ENCODE measurements at regions not wholly inside any gene's neighbourhood (a gene's known extent, or its start where the extent isn't known, plus 50 kb on each side); places are given as distances from the start of the nearest gene placed in this dataset.

DNA sequence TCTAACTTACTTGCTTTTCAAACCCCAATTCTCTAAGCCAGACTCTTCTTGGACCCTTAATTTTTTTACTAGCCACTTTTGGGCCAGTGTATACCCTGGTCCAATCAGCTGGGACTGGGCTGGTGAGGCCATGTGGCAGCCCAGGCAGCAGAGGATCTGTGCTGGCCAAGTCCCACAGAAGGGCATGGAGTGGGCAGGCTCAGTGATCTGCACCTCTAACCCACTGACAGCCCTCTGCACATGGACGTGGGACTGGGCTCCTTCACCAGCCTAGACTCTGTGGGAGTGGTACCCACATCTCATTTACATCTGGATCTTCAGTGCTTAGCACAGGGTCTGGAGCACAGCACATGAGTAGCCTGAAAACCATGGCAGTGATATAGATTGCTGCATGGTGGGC lies 56.1 kb upstream of the PRR23C start:
- TF ChIP-seq CREB1 (CRISPR knock-in tag; IDR thresholded peaks at IDR 0.05) (no peak), GTF2I (CRISPR knock-in tag; conservative IDR thresholded peaks at IDR 0.05) (no peak), TEAD4 (CRISPR knock-in tag; IDR thresholded peaks at IDR 0.05) (no peak), CREM (CRISPR knock-in tag; IDR thresholded peaks at IDR 0.05) (no peak), OVOL2 (CRISPR knock-in tag; IDR thresholded peaks at IDR 0.05; ENCODE audit: borderline replicate concordance) (no peak)
- TF ChIP-seq, protein P1, sequence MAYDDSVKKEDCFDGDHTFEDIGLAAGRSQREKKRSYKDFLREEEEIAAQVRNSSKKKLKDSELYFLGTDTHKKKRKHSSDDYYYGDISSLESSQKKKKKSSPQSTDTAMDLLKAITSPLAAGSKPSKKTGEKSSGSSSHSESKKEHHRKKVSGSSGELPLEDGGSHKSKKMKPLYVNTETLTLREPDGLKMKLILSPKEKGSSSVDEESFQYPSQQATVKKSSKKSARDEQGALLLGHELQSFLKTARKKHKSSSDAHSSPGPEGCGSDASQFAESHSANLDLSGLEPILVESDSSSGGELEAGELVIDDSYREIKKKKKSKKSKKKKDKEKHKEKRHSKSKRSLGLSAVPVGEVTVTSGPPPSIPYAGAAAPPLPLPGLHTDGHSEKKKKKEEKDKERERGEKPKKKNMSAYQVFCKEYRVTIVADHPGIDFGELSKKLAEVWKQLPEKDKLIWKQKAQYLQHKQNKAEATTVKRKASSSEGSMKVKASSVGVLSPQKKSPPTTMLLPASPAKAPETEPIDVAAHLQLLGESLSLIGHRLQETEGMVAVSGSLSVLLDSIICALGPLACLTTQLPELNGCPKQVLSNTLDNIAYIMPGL (CRISPR knock-in tag; IDR thresholded peaks at IDR 0.05) = no peak
- TF ChIP-seq, protein P2, sequence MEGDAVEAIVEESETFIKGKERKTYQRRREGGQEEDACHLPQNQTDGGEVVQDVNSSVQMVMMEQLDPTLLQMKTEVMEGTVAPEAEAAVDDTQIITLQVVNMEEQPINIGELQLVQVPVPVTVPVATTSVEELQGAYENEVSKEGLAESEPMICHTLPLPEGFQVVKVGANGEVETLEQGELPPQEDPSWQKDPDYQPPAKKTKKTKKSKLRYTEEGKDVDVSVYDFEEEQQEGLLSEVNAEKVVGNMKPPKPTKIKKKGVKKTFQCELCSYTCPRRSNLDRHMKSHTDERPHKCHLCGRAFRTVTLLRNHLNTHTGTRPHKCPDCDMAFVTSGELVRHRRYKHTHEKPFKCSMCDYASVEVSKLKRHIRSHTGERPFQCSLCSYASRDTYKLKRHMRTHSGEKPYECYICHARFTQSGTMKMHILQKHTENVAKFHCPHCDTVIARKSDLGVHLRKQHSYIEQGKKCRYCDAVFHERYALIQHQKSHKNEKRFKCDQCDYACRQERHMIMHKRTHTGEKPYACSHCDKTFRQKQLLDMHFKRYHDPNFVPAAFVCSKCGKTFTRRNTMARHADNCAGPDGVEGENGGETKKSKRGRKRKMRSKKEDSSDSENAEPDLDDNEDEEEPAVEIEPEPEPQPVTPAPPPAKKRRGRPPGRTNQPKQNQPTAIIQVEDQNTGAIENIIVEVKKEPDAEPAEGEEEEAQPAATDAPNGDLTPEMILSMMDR (IDR thresholded peaks at IDR 0.05) = no peak
- TF ChIP-seq, protein P3, sequence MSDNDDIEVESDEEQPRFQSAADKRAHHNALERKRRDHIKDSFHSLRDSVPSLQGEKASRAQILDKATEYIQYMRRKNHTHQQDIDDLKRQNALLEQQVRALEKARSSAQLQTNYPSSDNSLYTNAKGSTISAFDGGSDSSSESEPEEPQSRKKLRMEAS (CRISPR knock-in tag; IDR thresholded peaks at IDR 0.05) = no peak
- TF ChIP-seq, protein P4, sequence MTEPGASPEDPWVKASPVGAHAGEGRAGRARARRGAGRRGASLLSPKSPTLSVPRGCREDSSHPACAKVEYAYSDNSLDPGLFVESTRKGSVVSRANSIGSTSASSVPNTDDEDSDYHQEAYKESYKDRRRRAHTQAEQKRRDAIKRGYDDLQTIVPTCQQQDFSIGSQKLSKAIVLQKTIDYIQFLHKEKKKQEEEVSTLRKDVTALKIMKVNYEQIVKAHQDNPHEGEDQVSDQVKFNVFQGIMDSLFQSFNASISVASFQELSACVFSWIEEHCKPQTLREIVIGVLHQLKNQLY (CRISPR knock-in tag; IDR thresholded peaks at IDR 0.05) = no peak
- TF ChIP-seq, protein P5, sequence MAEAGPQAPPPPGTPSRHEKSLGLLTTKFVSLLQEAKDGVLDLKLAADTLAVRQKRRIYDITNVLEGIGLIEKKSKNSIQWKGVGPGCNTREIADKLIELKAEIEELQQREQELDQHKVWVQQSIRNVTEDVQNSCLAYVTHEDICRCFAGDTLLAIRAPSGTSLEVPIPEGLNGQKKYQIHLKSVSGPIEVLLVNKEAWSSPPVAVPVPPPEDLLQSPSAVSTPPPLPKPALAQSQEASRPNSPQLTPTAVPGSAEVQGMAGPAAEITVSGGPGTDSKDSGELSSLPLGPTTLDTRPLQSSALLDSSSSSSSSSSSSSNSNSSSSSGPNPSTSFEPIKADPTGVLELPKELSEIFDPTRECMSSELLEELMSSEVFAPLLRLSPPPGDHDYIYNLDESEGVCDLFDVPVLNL (CRISPR knock-in tag; IDR thresholded peaks at IDR 0.05; ENCODE audit: borderline replicate concordance, low read depth) = no peak

Measured in WTC11 (cell line).